HG03039 (cell line): ENCODE measurements at regions not wholly inside any gene's neighbourhood (a gene's known extent, or its start where the extent isn't known, plus 50 kb on each side); places are given as distances from the start of the nearest gene placed in this dataset.
"Not testable (repeated sequence)": the region's sequence is repeated elsewhere in the genome, so short reads cannot be mapped to it uniquely, and the experiment has no call there.

Source experiments
- ATAC-seq: cut with Tn5 transposase; IDR thresholded peaks from one replicate; pipeline ENCODE4 v1.9.1; 2021; ENCODE audit warnings: mild to moderate bottlenecking, moderate library complexity; ENCODE audit not compliant: unreplicated experiment

DNA sequence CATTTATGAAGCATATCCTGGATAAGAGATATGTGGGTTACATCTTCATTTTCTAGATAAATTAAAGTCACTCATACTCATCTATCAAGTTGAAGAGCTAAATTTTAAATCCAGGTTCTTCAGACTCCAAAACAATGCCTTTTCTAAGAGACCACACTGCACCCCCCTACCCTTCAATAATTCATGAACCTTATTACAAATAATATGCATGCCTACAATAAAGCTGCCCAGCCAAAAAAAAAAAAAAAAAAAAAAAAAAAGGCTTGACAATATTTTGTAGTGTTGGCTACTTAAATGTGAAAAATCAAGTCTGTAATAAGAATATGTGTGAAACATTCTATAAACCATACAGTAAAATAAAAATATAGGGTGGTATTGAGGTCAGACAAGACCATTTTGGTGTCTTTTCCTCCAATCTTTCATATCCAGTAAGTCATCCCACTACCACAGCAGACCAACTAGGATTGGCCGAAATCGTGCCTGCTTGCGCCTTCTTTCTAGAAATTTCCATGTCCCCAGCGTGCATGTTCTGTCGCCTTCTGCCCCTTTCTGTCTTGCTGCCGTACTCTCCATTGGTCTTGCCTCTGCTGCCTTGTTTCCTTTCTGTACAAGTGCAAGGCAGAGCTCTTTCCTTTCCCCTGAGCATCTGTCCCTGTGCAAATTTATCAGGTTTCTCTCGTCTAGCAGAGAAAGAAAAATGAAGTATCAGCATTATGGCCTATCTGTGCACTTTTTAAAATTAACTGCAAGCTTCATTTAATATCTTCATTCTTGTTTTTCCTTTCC, 92.6 kb upstream of the NDUFV2 start:
- ATAC-seq = no peak

DNA sequence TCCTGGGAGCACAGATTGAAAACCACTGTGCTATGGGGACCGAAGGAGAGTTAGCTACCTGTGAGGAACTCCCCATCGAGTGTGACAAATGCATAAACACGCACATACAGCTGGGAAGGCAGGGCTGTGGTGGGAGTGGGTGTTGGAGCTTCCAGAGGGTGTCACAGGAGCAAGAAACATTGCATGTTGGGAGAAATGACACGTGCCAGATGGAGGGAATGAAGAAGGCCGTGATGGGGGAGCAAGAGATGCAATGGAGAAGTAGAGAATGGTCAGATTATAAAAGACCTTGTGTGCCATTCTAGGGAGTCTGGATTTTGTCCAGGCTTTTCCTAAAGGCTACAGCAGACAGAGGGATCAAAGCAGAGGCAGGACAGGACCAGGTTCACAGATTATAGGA, 91.1 kb upstream of the NDUFV2 start:
- ATAC-seq = no peak

DNA sequence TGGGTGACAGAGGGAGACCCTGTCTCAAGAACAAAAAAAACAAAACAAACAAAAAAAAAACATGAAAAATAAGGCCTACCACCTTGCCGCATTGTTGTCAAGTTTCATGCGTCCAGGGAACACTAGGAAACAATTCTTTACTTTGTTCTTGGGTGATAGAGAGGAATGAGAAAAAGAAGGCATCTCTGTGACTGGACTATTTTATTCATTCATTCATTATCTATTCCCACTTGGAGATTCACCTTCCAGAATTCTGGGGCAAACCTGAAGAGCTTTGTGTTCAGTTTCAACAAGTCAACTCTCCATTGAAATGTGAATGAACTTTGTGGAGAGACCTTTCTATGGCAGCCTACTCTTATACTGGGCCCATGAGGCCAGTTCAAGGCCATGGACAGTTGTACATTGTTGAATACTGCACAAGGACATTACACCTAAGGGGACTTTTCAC, 88.5 kb upstream of the NDUFV2 start:
- ATAC-seq = no peak

DNA sequence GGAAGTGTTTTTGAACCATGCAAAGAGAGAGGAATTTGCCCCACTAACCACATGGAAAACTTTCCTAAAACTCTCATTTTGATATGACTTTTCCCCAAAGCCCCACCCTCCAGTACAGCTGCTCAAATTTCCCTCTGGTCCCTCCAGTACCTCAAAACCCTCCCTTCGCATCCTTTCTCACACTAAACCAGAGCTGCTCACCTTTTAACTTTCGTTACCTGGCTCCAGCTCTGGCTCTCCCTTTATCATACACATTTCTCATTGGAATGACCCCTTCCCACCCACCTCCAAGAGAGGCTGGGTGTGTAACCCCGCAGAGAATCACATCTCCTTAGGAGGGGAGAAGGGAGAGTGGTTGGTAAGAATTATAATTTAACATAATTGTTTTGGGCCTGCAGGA, 86.8 kb upstream of the NDUFV2 start:
- ATAC-seq = no peak

DNA sequence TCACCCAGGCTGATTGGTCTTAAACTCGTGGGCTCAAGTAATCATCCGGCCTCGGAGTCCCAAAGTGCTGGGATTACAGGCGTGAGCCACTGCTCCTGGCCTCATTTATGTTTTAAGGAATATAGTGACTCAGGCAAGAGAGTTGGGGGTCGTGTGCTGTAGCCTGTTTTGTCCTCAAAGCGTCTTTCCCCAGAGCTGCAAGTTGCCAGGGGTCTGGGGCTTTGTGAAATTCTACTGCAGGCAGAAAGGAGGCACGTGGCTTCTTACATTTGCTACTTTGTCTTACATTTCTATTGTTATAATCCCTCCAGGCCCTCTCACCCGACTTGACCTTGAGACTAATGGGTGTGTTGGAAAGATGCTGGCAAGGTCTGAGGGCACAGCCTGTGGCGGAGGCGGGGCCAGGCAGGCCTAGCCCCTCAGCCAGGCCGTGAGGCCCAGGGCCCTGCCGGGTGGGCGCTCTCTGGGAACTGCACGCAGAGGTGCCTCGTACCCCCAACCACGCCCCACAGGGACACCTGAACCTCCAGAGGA, 85.8 kb upstream of the NDUFV2 start:
- ATAC-seq = no peak

DNA sequence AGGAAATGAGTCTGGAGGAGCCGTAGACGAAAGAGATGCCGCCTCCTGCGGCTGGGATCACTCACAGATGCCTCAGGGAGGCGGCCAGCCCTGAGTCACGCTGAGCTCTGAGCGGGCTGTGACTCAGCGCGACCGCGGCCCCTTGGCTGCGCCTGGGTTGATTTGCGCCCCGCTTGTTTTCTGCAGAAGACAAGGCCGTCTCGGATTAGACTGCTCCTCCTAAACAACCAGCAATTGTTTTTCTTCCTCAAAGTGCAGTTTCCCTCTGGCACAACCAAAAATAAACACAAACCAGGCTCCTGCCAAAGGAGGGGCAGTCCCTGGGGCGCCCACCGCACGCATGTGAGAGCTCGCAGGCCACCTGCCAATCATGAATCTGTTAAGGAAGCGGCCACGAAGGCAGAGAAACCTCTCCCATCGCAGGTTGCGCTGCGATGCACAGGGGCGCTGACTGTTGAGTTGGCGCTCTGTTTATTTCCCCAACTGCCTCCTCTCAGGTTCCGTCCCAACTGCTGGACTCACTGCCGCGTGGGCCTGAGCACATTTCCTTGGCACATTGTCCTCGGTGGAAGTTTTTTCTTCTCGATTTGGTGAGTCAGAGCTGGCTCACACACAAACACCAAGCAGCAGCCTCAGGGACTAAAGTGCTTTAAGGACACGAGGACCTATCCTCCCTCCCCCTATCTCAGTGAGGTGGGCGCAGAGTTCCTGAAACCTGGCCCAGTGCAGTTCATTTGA, 85.2 kb upstream of the NDUFV2 start:
- ATAC-seq = peak; percentile 85

DNA sequence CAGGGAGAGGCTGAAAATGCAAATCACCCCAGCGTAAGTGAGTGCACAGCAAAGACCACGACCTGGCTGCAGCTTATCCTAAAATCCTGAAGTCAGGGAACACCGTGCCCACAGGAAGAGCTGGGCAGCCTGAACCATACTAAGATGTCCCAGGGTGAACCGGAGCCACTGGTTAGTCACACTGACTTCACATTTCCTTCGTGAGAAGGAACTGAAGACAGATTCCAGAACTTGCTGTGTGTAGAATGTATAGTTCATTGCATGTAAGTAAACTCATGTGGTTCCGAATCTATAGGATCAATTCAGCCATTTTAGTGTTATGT, 84.6 kb upstream of the NDUFV2 start:
- ATAC-seq = no peak

DNA sequence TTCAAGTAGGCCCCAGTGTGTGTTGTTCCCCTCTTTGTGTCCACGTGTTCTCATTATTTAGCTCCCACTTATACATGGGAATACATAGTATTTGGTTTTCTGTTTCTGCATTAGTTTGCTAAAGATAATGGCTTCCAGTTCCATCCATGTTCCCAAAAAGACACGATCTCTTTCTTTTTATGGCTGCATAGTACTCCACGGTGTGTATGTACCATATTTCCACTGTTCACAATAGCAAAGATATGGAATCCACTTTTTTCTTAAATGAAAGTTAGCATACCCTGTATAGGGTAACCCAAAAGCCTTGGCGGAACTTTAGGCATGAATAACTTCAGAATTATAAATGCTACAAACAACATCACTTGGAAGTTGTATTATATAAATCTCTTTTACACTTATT, 83.4 kb upstream of the NDUFV2 start:
- ATAC-seq = no peak

DNA sequence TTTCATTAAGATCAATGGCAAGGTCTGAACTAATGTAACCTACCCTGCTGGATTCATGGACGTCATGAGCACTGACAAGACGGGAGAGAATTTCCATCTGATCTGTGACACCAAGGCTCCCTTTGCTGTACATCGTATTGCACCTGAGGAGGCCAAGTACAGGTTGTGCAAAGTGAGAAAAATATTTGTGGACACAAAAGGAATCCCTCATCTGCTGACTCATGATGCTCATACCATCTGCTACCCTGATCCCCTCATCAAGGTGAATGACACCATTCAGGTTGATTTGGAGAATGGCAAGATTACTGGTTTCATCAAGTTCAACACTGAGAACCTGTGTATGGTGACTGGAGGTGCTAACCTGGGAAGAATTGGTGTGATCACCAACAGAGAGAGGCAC, 82.3 kb upstream of the NDUFV2 start:
- no peak for ATAC-seq

DNA sequence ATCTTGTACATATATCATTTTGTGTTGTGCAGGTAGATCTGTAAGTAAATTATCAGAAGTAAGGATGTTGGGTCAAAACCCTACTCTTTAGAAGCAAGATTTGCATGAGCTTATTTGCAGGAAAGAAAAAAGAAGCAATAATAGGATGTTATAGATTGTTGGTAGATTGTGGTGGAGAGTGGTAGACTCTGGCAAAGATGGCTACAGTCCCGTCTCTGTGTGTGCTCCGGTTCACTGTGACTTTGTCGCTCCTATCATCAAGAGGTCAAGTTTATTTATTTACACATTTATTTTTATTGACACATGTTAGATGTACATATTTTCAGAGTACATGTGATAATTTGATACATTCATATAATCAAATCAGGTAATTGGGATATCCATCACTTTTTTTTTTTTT, 81.0 kb upstream of the NDUFV2 start:
- ATAC-seq = no peak

DNA sequence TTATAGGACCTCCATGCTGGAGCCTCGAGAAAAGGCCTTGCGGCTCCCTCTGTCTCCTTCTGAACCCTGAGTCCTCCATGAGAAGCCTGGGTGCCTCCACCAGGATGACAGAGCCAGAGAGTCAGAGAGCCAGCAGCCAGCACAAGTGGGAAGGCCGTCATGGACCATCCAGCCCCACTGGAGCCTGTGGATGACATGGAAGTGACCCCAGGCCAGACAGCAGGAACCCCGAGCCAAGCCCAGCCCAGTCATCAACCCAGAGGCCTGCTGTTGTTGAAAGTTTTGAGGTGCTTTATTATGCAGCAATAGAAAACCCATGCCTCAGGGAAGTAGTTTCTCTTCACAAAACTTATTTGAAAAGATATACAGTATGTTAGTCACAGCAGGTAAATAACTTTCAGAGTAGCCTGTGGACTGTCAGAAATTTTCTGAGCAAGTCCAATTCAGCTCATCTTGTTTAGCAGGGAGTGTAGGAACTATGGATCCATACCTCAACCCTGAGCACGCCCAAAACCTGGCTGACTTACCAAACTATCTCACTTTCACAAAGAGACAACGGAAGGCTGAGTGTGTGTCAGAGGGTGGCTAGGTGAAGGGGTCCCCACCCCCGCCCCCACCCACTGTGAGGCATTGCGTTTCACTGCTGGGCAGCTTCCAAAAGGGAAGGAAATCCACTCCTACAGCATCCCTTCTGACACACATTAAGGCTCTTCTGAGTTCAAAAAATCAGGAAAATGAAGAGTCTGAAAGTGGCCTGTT, 79.9 kb upstream of the NDUFV2 start:
- no peak for ATAC-seq

DNA sequence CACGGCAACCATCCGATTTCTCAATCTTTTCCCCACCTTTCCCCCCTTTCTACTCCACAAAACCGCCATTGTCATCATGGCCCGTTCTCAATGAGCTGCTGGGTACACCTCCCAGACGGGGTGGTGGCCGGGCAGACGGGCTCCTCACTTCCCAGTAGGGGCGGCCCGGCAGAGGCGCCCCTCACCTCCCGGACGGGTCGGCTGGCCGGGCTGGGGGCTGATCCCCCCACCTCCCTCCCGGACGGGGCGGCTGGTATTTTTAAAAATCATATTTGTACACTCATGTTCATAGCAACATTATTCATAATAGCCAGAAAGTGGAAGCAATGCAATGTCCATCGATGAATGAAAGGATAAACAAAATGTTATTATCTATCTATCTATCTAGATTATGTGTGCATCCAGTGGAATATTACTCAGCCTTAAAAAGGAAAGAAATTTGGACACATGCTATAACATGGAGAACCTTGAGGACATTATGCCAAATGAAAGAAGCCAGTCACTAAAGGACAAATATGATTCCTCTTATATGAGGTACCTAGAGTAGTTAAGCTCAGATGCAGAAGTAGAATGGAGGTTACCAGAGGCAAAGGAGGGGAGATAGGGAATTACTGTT, 78.4 kb upstream of the NDUFV2 start:
- ATAC-seq = not testable (repeated sequence)

DNA sequence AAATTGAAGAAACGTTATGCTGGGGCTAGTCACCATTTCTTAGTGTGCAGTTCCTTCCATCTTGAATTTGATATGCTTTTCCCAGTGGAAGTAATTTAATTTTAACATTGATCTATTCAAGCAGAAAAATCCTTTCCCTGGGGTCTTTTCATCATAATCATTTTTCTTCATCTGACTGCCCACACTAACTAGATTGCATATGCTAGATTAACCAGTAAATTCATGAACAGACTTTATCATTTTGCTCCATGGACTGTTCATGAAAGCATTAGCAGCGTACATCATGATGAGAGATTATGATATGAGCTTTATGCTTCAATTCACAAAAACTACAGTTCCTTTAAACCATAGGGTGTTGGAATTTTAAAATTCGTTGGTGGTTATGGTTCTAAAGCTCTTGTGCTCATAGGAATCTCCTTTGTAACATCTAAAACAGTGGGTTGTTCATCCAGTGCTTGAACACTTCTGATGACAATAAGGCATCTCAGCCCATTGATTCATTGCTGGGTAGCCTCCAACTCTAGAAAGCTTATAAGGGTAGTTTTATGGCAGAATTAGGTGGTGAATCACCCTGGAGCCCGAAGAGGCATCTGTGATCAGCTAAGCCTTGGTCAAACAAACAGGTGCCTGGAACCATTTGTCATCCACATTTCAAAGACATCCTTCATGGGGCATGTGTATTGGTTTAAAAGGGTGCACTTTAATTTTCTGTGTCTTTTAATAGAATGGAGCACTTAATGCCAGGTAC, 77.2 kb upstream of the NDUFV2 start:
- ATAC-seq = no peak

DNA sequence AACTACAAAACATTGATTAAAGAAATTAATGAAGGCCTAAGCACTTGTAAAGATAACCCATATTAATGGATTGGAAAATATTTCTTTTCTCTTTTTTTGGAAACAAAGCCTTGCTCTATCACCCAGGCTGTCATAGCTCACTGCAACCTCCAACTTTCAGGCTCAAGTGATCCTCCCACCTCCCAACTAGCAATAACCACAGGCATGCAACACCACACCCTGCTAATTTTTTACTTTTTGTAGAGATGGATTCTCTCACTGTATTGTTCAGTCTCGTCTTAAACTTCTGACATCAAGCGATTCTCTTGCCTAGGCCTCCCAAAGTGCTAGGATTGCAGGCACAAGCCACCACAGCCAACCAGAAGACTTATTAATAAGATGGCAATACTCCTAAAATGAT, 73.4 kb upstream of the NDUFV2 start:
- ATAC-seq = no peak

DNA sequence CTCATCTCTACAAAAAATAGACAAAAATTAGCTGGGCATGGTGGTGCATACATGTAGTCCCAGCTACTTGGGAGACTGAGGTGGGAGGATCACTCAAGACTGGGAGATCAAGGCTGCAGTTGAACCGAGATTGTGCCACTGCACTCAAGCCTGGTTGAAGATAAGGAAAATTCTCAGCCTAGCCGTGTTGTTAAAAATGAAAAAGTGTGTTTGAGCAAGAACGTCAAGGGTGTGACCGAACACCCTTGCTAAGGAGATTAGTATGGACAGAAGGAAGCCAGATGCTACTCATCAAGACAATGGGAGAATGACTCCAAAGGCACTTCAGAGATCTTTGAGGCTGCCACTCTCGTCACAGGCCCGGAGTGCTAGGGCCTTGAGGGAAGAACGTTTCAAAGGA, 70.0 kb upstream of the NDUFV2 start:
- ATAC-seq = no peak

DNA sequence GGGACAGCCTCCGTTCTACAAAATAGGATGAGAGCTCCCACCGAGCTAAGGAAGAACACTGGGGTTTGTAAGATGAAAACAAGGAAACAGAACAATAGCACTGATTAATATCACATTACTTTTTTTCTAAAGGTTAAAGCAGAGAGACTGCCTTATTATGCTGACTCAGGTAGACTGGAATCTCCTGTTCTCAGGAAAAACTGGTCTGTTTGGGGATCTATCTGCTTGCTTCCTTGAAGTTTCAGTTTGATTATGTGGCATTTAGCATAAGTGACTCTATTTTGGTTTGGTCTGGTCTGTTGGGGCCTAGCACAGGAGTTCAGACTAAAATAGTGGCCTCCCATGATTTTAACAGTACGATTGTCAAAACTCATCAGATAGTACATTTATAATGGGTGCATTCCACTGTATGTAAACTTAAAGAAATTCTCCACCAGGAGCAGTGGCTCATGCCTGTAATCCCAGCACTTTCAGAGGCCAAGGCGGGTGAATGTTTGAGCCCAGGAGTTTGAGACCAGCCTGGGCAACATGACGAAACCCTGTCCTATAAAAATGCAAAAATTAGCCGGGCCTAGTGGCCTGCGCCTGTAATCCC, 64.1 kb upstream of the NDUFV2 start:
- ATAC-seq = no peak

DNA sequence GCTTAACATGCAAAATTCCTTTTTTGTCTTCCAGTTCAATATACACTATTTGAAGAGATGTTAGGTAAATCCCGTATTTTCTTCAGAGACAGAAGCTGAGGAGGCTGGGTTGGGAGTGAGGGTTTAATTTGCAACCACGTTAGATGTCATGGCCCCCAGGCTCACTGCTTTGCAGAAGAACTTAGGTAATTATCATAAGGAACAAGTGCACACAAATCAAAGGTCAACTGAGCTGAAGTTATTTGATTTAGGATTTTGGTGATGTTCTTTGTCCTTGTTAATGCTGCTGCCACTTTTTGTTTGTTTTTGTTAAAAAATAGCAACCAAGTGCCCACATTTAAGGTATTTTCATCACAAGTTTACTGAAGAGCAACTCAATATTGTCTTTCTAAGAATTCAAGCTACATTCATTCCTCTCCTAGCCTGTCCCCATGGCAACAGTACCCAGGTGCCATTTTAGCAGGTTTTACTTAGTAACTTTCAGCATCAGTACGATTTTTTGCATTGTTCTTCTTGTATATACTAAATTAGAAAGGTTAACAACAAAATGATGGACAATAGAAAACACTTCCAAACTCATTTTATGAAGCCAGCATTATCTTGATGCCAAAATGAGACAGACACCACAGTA, 62.9 kb upstream of the NDUFV2 start:
- no peak for ATAC-seq

DNA sequence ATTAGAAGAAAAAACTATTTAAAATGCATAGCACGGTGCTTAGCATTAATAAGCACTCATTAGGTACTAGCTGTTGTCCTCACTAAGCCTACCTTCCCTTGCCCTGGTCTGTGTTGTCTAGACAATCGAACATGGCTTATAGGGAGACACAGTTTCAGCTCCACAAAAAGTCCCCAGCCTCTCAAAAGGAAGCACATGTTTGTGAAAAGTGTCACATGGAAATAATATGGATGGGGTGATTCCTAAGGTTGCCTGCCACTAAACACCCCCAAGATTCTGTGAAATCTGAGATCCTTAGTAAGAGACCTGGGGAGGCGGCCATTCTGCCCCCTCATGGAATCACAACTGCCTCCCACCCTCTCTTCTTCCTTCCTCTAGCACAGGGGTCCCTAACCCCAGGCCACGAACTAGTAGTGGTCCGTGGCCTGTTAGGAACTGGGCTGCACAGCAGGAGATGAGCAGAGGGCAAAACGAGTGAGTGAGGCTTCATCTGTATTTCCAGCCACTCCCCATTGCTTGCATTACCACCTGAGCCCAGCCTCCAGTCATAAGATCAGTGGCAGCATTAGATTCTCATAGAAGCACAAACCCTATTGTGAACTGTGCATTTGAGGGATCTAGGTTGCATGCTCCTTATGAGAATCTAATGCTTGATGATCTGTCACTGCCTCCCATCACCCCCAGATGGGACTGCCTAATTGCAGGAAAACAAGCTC, 59.6 kb upstream of the NDUFV2 start:
- no peak for ATAC-seq

DNA sequence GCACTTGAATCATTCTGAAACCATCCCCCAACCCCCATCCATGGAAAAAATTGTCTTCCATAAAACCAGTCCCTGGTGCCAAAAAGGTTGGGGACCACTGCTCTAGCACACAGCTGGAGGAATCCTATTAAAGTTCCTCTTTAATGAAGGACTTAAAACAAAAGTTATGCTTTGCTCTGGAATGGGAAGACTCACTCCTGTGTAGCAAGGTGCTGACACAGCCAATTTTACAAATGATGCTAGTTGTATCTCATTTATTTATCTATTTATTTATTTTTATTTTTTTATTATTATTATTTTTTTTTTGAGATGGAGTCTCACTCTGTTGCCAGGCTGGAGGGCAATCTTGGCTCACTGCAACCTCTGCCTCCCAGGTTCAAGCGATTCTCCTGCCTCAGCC, 58.9 kb upstream of the NDUFV2 start:
- ATAC-seq = no peak
